ENCODE measurements at regions not wholly inside any gene's neighbourhood (a gene's known extent, or its start where the extent isn't known, plus 50 kb on each side); places are given as distances from the start of the nearest gene placed in this dataset.

DNA sequence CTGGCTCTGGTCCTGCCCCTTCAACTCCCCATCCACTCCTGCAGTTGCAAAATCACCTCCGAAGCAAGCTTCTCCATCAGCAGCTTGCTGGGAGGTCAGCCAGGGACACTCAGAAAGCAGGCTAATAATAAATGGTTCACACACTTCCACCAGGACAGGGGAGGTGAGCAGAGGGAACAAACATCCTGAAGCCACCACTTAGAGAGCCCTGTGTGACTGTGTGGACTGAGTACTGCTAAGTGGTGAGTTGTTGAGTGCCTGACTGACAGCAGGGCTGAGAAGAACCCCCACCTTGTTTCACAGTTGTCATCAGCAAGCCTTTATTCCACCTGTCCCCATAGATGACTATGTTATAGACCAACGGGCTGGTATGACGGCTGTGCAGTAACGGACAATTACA lies 213.9 kb downstream of the CBLN1 start:
- H3K4me3 ChIP-seq (replicated peaks in 1 of 2; ENCODE audit: low read depth in 1 of 2, low read length in 2 of 2): no peak overlapping the region
- no peaks in the 10 kb centered on the region for H3K9me3 ChIP-seq (ENCODE audit: control insufficient read depth in 1 of 2, insufficient read depth in 1 of 2, low read depth in 1 of 2, low read length in 2 of 2)
- H3K36me3 ChIP-seq (ENCODE audit: control insufficient read depth in 1 of 2, insufficient read depth in 2 of 2, low read length in 2 of 2): no peaks in the 10 kb centered on the region
- H3K27me3 ChIP-seq (ENCODE audit: insufficient read depth, low read length): peaks cover 47% of the 10 kb centered on the region
- H3K4me2 ChIP-seq (ENCODE audit: low read length): no peak overlapping the region
- H3K9me2 ChIP-seq (ENCODE audit: insufficient read depth): no peaks in the 10 kb centered on the region
- ChIA-PET POLR2A (no interaction called here), RAD21 (ENCODE audit: low non-redundant PET in 1 of 2, low total read pairs in 2 of 2, uncharacterized antibody in 2 of 2, unreplicated experiment in 2 of 2) (no interaction called here), CTCF (no interaction called here)
- TF ChIP-seq POLR2A (IDR thresholded peaks at IDR 0.05; ENCODE audit: borderline replicate concordance, extremely low read depth, insufficient read depth, insufficient read length): no peak
- TF ChIP-seq SRF (IDR thresholded peaks at IDR 0.05; ENCODE audit: low read depth): no peak
- TF ChIP-seq JUND (IDR thresholded peaks at IDR 0.05): no peak
- TF ChIP-seq RAD21 (IDR thresholded peaks at IDR 0.05; ENCODE audit: low read depth): no peak
- TF ChIP-seq EGR1 (IDR thresholded peaks at IDR 0.05; ENCODE audit: low read depth): no peak
- TF ChIP-seq ZNF274 (IDR thresholded peaks at IDR 0.05; ENCODE audit: low read depth, low read length): no peak
- no peak for TF ChIP-seq CEBPB (IDR thresholded peaks at IDR 0.05; ENCODE audit: low read depth)
- no peak for TF ChIP-seq SIN3A (IDR thresholded peaks at IDR 0.05; ENCODE audit: low read depth)
- no peak for TF ChIP-seq ZBTB33 (IDR thresholded peaks at IDR 0.05; ENCODE audit: extremely low read depth, insufficient replicate concordance, low read length)
- no peak for TF ChIP-seq MAX (IDR thresholded peaks at IDR 0.05)
- no peak for TF ChIP-seq EZH2 (IDR thresholded peaks at IDR 0.05)
- TF ChIP-seq POLR2AphosphoS5 (IDR thresholded peaks at IDR 0.05; ENCODE audit: low read depth, low read length): no peak
- TF ChIP-seq ELF1 (IDR thresholded peaks at IDR 0.05; ENCODE audit: borderline replicate concordance, low read depth): no peak
- no peak for TF ChIP-seq CBX3 (IDR thresholded peaks at IDR 0.05; ENCODE audit: low read depth)
- no peak overlapping the region for H3K27ac ChIP-seq (ENCODE audit: low read depth, low read length)
- H3K9ac ChIP-seq (ENCODE audit: low read length): no peak overlapping the region
- no peaks in the 10 kb centered on the region for H3K4me1 ChIP-seq (ENCODE audit: control insufficient read depth in 1 of 2, insufficient read depth in 2 of 2, low read length in 2 of 2)
- intact Hi-C loops (cut with micrococcal nuclease): no loop called here
- ATAC-seq: no peak
- H4K20me1 ChIP-seq (ENCODE audit: insufficient read depth): no peaks in the 10 kb centered on the region
- DNase-seq (ENCODE audit: low read depth, low spot score): no peak
- no peak overlapping the region for H2AFZ ChIP-seq (ENCODE audit: low read depth, low read length, poor library complexity, severe bottlenecking)
- no peaks in the 10 kb centered on the region for H3K79me2 ChIP-seq (ENCODE audit: insufficient read depth, low read length)
- no TSS peak for BruUV-seq (replicated peaks)
